ENCODE measurements at regions not wholly inside any gene's neighbourhood (a gene's known extent, or its start where the extent isn't known, plus 50 kb on each side); places are given as distances from the start of the nearest gene placed in this dataset.

- POLR2A ChIA-PET (ENCODE audit: unreplicated experiment), result no interaction called here
- BruUV-seq (replicated peaks), result no TSS peak
- Histone ChIP-seq H4K20me1 (ENCODE audit: insufficient read depth, low read length) (no peaks in the 10 kb centered on the region), H2AK5ac (ENCODE audit: low read depth, low read length) (no peak overlapping the region), H3K14ac (replicated peaks; ENCODE audit: low read depth, low read length) (no peak overlapping the region), H3K9me1 (ENCODE audit: insufficient read depth, low read length) (no peaks in the 10 kb centered on the region), H3K56ac (ENCODE audit: extremely low read depth, insufficient read depth, low read length) (no peak overlapping the region), H2BK120ac (ENCODE audit: low read depth, low read length) (no peak overlapping the region), H3K9ac (ENCODE audit: low read depth, low read length) (no peak overlapping the region), H4K5ac (ENCODE audit: low read depth, low read length) (no peak overlapping the region), H3K4me2 (ENCODE audit: low read depth, low read length) (no peak overlapping the region), H3K23ac (ENCODE audit: low read depth, low read length) (no peak overlapping the region), H4K91ac (ENCODE audit: insufficient read depth, low read depth, low read length) (no peak overlapping the region), H2BK5ac (ENCODE audit: low read depth, low read length, poor library complexity, severe bottlenecking) (no peak overlapping the region), H2AFZ (replicated peaks; ENCODE audit: low read length, poor library complexity) (no peak overlapping the region), H3K9me3 (ENCODE audit: control insufficient read depth, insufficient read depth, low read length) (no peaks in the 10 kb centered on the region), H3K18ac (ENCODE audit: low read depth, low read length) (no peak overlapping the region), H2AK9ac (replicated peaks; ENCODE audit: low read depth, low read length, poor library complexity) (no peak overlapping the region), H3K36me3 (ENCODE audit: control insufficient read depth, insufficient read depth, low read length) (no peaks in the 10 kb centered on the region), H2BK15ac (ENCODE audit: low read depth, low read length) (no peak overlapping the region), H2BK20ac (ENCODE audit: low read depth, low read length) (no peak overlapping the region), H3K4me1 (ENCODE audit: control insufficient read depth, insufficient read depth, low read length) (no peaks in the 10 kb centered on the region), H3K4ac (ENCODE audit: low read depth, low read length) (no peak overlapping the region), H4K8ac (ENCODE audit: low read depth in 2 of 2, low read length in 2 of 2) (no peak overlapping the region), H3K4me3 (ENCODE audit: insufficient read depth, low read depth, low read length) (no peak overlapping the region), H3K27me3 (ENCODE audit: control insufficient read depth, insufficient read depth, low read length) (no peaks in the 10 kb centered on the region), H3K27ac (ENCODE audit: insufficient read depth, low read length) (no peak overlapping the region), H3K79me1 (ENCODE audit: low read depth in 1 of 2, low read length in 2 of 2) (no peaks in the 10 kb centered on the region)
- ATAC-seq (ENCODE audit: low read depth) (no peak), DNase-seq (no peak)
- CTCF ChIA-PET, result no interaction called here
- no peak for TF ChIP-seq POLR2A (IDR thresholded peaks at IDR 0.05; ENCODE audit: low read depth, low read length)
- no peak for TF ChIP-seq NFE2L2 (IDR thresholded peaks at IDR 0.05; ENCODE audit: low read depth, low read length)
- TF ChIP-seq BHLHE40 (IDR thresholded peaks at IDR 0.05; ENCODE audit: low read depth, low read length), result no peak
- no peak for TF ChIP-seq CHD1 (IDR thresholded peaks at IDR 0.05; ENCODE audit: low read depth, low read length)
- TF ChIP-seq RFX5 (IDR thresholded peaks at IDR 0.05; ENCODE audit: low read depth, low read length), result no peak
- no peak for TF ChIP-seq FOS (IDR thresholded peaks at IDR 0.05; ENCODE audit: low read depth, low read length)
- no peak for TF ChIP-seq RAD21 (IDR thresholded peaks at IDR 0.05; ENCODE audit: low read length)
- no peak for TF ChIP-seq CTCF (conservative IDR thresholded peaks at IDR 0.05; ENCODE audit: low read depth, low read length)
- TF ChIP-seq MAZ (IDR thresholded peaks at IDR 0.05; ENCODE audit: borderline replicate concordance, low read depth, low read length), result no peak
- TF ChIP-seq RCOR1 (IDR thresholded peaks at IDR 0.05; ENCODE audit: insufficient replicate concordance, low read length), result no peak
- no peak for TF ChIP-seq MXI1 (IDR thresholded peaks at IDR 0.05; ENCODE audit: borderline replicate concordance, low read depth, low read length)
- no peak for TF ChIP-seq SMC3 (IDR thresholded peaks at IDR 0.05; ENCODE audit: low read depth, low read length)
- TF ChIP-seq ELK1 (IDR thresholded peaks at IDR 0.05; ENCODE audit: borderline replicate concordance, low read depth, low read length), result no peak
- no peak for TF ChIP-seq CEBPB (IDR thresholded peaks at IDR 0.05; ENCODE audit: low read depth, low read length)
- TF ChIP-seq USF2 (IDR thresholded peaks at IDR 0.05; ENCODE audit: low read depth, low read length), result no peak
- no peak for TF ChIP-seq MAFK (IDR thresholded peaks at IDR 0.05; ENCODE audit: low read depth, low read length)
- in situ Hi-C loops (cut with MboI; ENCODE audit: low sequenced_read_pairs) (no loop called here), dilution Hi-C loops (cut with HindIII; ENCODE audit: low sequenced_read_pairs, unreplicated experiment) (no loop called here), intact Hi-C loops (cut with micrococcal nuclease) (no loop called here)
- WGBS, 2 experiments (ENCODE audit: extremely low coverage in 2 of 2, insufficient read length in 1 of 2), result no CpG with 5 or more reads among the region's 3 CpGs
Observed at GRCh38 chr2:185152186-185152585, 553.9 kb downstream of the ZNF804A start.

Data from IMR-90 (cell line).